ENCODE measurements at regions not wholly inside any gene's neighbourhood (a gene's known extent, or its start where the extent isn't known, plus 50 kb on each side); places are given as distances from the start of the nearest gene placed in this dataset.

DNA sequence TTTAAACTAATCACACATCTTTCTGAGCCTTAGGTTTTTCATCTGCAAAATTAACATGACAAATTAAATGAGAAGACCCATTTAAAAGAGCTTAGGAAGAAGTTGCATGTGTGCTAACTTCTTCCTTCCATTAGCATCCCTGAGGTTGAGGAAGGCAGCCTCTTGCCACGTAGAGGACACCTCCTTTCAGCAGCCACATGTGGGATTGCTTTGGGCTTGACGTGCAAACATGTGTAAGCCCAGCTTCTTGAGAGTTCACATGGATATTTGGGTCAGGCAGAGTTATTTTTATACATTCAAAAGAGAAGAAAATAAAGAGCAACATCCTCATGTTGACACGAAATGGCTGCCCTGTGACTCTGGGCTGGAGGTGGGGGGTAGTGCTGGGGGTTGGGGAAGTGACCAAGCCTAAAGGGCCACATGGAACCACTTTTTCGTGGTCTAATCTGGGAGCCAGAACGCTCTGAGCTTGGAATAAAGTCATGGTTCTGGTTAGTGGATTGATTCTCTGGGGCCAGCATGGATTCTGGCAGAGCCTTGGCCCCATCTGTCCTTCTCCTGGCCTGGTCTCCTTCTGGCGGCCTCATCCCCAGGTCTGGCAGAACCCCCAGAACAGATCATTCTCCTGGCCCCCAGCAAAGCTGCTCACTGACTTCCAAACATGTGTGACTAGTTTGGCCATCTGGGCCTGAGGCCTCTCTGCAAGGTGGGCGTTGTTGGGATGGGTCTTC is 137.1 kb upstream of the USP24 start:
- no peaks in the 10 kb centered on the region for H3K27me3 Mint-ChIP-seq (ENCODE audit: low read depth)
- H3K36me3 Mint-ChIP-seq (ENCODE audit: low read depth), result no peaks in the 10 kb centered on the region
- TF ChIP-seq, protein P1, sequence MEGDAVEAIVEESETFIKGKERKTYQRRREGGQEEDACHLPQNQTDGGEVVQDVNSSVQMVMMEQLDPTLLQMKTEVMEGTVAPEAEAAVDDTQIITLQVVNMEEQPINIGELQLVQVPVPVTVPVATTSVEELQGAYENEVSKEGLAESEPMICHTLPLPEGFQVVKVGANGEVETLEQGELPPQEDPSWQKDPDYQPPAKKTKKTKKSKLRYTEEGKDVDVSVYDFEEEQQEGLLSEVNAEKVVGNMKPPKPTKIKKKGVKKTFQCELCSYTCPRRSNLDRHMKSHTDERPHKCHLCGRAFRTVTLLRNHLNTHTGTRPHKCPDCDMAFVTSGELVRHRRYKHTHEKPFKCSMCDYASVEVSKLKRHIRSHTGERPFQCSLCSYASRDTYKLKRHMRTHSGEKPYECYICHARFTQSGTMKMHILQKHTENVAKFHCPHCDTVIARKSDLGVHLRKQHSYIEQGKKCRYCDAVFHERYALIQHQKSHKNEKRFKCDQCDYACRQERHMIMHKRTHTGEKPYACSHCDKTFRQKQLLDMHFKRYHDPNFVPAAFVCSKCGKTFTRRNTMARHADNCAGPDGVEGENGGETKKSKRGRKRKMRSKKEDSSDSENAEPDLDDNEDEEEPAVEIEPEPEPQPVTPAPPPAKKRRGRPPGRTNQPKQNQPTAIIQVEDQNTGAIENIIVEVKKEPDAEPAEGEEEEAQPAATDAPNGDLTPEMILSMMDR (IDR thresholded peaks at IDR 0.05), result no peak
- peaks cover 4% of the 10 kb centered on the region for H3K4me1 Mint-ChIP-seq (ENCODE audit: low read depth)
- DNase-seq (ENCODE audit: low spot score), result no peak
- H3K9me3 Mint-ChIP-seq (ENCODE audit: low read depth), result no peaks in the 10 kb centered on the region
- H3K27ac Mint-ChIP-seq (ENCODE audit: unreplicated experiment), result no peak overlapping the region
- no peak overlapping the region for H3K4me3 Mint-ChIP-seq (ENCODE audit: unreplicated experiment)

DNA sequence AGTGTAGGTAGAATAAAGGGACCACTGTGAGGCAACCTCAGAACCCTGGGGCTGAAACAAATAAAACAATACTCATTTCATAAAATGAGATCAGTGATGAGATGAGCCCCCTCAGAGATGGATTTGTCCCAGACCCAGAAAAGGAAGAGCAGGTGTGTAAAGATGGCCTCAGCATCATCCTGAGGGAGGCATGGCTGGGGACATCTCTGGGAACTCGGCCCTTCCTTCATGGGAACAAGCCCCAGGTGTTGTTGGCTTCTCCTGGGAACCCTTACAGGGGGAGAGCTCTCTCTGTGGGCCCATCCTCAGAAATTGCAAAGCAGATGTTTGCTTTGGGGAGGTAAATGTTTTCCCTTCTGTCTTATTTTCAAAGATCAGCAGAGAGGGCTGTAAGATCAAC is 133.2 kb upstream of the USP24 start:
- H3K36me3 Mint-ChIP-seq (ENCODE audit: low read depth), result no peaks in the 10 kb centered on the region
- H3K4me1 Mint-ChIP-seq (ENCODE audit: low read depth), result peaks cover 4% of the 10 kb centered on the region
- no peak for DNase-seq (ENCODE audit: low spot score)
- no peak overlapping the region for H3K27ac Mint-ChIP-seq (ENCODE audit: unreplicated experiment)
- H3K27me3 Mint-ChIP-seq (ENCODE audit: low read depth), result no peaks in the 10 kb centered on the region
- no peak overlapping the region for H3K4me3 Mint-ChIP-seq (ENCODE audit: unreplicated experiment)
- TF ChIP-seq, protein P1 (IDR thresholded peaks at IDR 0.05), result no peak
- no peaks in the 10 kb centered on the region for H3K9me3 Mint-ChIP-seq (ENCODE audit: low read depth)

DNA sequence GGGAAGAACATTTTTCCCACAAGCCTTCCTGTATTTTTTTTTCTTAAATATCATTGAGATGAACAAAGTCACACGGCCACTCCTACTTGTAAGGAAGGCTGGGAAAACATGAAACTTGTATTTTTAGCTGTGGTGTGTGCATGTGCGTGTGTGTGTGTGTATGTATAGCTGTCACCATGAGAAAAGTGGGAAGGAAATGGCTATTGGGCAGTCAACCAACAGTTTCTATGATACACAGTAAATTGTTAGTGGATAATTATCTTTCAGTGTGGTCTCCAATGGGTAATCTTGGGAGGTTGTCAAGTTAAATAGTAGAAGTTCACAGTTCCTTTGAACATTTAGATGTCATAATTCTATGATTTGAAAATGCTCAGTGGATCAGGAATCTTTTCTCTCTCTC is 132.7 kb upstream of the USP24 start:
- Mint-ChIP-seq H3K4me3 (ENCODE audit: unreplicated experiment) (no peak overlapping the region), H3K4me1 (ENCODE audit: low read depth) (peaks cover 4% of the 10 kb centered on the region), H3K36me3 (ENCODE audit: low read depth) (no peaks in the 10 kb centered on the region), H3K27me3 (ENCODE audit: low read depth) (no peaks in the 10 kb centered on the region), H3K9me3 (ENCODE audit: low read depth) (no peaks in the 10 kb centered on the region), H3K27ac (ENCODE audit: unreplicated experiment) (no peak overlapping the region)
- TF ChIP-seq, protein P1 (IDR thresholded peaks at IDR 0.05), result no peak
- DNase-seq (ENCODE audit: low spot score), result no peak

DNA sequence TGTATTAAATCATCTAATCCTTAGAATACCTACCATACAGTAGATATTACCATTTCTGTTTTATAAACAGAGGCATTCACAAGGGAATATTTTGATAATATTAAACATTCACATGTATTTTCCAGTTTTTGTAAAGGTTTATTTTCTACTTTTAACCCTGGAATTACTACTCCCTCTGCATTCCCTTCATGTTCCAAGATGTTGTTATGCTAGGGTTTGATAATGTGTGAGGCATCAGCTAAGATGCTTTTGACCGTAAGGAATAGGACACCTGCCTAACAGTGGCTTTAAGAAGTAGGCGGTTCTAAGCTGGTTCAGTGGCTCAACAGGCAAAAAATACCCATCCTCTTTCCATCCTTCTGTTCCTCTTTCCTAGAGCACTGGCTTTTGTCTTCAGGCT is 131.9 kb upstream of the USP24 start:
- H3K27ac Mint-ChIP-seq (ENCODE audit: unreplicated experiment), result no peak overlapping the region
- no peak for DNase-seq (ENCODE audit: low spot score)
- TF ChIP-seq, protein P1 (IDR thresholded peaks at IDR 0.05), result no peak
- H3K9me3 Mint-ChIP-seq (ENCODE audit: low read depth), result no peaks in the 10 kb centered on the region
- H3K4me3 Mint-ChIP-seq (ENCODE audit: unreplicated experiment), result no peak overlapping the region
- H3K36me3 Mint-ChIP-seq (ENCODE audit: low read depth), result no peaks in the 10 kb centered on the region
- peaks cover 4% of the 10 kb centered on the region for H3K4me1 Mint-ChIP-seq (ENCODE audit: low read depth)
- H3K27me3 Mint-ChIP-seq (ENCODE audit: low read depth), result no peaks in the 10 kb centered on the region

DNA sequence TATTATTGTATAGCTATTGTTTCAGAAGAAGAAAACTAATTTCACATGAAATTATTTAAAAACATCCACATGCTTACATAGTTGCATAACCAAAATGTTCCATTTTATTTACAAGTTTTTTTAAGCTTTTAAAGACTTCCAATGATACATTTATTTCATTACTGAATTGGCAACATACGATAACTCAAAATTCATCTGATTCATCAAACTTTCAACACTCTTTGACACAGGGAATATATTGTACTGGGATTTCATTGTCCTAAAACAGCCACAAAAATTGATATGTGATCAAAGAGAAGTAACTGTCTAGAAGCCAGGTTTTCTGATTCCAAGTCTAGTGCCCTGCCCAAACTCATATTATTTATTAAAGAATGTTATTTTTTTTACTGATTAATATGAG is 131.4 kb upstream of the USP24 start:
- TF ChIP-seq, protein P1 (IDR thresholded peaks at IDR 0.05), result no peak
- H3K27ac Mint-ChIP-seq (ENCODE audit: unreplicated experiment), result no peak overlapping the region
- H3K27me3 Mint-ChIP-seq (ENCODE audit: low read depth), result no peaks in the 10 kb centered on the region
- H3K4me3 Mint-ChIP-seq (ENCODE audit: unreplicated experiment), result no peak overlapping the region
- no peaks in the 10 kb centered on the region for H3K9me3 Mint-ChIP-seq (ENCODE audit: low read depth)
- no peaks in the 10 kb centered on the region for H3K36me3 Mint-ChIP-seq (ENCODE audit: low read depth)
- peaks cover 4% of the 10 kb centered on the region for H3K4me1 Mint-ChIP-seq (ENCODE audit: low read depth)
- no peak for DNase-seq (ENCODE audit: low spot score)

Data from chondrocyte (in vitro differentiated cells).